IMR-90 (cell line): ENCODE measurements at regions not wholly inside any gene's neighbourhood (a gene's known extent, or its start where the extent isn't known, plus 50 kb on each side); places are given as distances from the start of the nearest gene placed in this dataset.

Experiments used
- CEBPB ChIP-seq: IDR thresholded peaks from 2 replicates; pipeline ENCODE4 v1.6.1; 2012; ENCODE audit warnings: low read depth, low read length, improper control_type of control experiment
- MAZ ChIP-seq: IDR thresholded peaks from 2 replicates; pipeline ENCODE4 v1.6.1; 2012; ENCODE audit warnings: low read depth, mild to moderate bottlenecking, low read length, improper control_type of control experiment, moderate library complexity, borderline replicate concordance
- POLR2A ChIP-seq: IDR thresholded peaks from 2 replicates; pipeline ENCODE4 v1.6.1; 2012; ENCODE audit warnings: mild to moderate bottlenecking, low read depth, low read length
- TF ChIP-seq, protein P1 (sequence below): conservative IDR thresholded peaks from 2 replicates; pipeline ENCODE4 v1.5.1; 2012; ENCODE audit warnings: mild to moderate bottlenecking, low read depth, low read length, improper control_type of control experiment

- TF ChIP-seq CEBPB (no peak), POLR2A (no peak), MAZ (no peak)
- TF ChIP-seq, protein P1, sequence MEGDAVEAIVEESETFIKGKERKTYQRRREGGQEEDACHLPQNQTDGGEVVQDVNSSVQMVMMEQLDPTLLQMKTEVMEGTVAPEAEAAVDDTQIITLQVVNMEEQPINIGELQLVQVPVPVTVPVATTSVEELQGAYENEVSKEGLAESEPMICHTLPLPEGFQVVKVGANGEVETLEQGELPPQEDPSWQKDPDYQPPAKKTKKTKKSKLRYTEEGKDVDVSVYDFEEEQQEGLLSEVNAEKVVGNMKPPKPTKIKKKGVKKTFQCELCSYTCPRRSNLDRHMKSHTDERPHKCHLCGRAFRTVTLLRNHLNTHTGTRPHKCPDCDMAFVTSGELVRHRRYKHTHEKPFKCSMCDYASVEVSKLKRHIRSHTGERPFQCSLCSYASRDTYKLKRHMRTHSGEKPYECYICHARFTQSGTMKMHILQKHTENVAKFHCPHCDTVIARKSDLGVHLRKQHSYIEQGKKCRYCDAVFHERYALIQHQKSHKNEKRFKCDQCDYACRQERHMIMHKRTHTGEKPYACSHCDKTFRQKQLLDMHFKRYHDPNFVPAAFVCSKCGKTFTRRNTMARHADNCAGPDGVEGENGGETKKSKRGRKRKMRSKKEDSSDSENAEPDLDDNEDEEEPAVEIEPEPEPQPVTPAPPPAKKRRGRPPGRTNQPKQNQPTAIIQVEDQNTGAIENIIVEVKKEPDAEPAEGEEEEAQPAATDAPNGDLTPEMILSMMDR: no peak
These were observed 282.0 kb downstream of the FAM72C start for GRCh38 chr1:143689781-143690180.
